ENCODE measurements at regions not wholly inside any gene's neighbourhood (a gene's known extent, or its start where the extent isn't known, plus 50 kb on each side); places are given as distances from the start of the nearest gene placed in this dataset.

DNA sequence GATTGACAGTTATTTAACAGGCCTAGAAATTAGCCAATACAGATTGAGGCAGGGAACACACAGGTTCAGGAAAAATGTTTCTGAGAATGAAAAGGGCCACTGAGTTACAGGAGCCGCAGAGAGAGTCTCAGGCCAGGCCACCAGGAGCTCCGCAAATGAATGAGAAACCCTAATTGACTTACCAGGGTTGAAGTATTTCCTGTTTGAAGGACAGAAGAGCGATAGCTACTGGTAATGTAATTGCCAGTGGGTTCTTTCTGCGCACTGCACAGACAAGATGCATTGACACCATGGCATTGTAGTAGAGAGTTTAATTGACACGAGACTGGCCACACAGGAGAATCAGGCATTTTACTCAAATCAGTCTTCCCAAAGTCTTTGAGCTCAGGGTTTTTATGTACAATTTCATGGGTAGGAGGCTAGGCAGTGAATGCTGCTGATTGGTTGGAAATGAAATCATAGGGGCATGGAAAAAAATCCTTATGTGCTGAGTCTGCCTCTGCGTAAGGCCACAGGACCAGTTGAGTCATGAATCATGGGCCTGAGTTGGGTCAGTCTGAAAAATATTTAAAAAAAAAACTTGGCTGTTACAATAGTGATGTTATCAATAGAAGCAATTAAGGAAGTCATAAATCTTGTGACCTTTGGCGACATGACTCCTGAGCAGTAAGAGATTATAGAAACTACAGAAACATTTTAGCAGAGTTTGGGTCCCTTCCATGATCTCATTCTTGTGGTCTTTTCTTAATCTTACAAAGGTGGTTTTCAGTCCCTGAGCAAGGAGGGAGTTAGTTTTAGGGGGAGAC lies 203.8 kb downstream of the CASP12 start:
- H3K36me3 Mint-ChIP-seq (ENCODE audit: low read depth), result no peaks in the 10 kb centered on the region
- no peak for DNase-seq (ENCODE audit: low read depth, low spot score)
- no peak overlapping the region for H3K27ac Mint-ChIP-seq (ENCODE audit: unreplicated experiment)
- H3K4me1 Mint-ChIP-seq, result peaks cover 8% of the 10 kb centered on the region
- H3K9me3 Mint-ChIP-seq, result peaks cover 3% of the 10 kb centered on the region
- H3K4me3 Mint-ChIP-seq, result no peak overlapping the region
- no peaks in the 10 kb centered on the region for H3K27me3 Mint-ChIP-seq (ENCODE audit: low read depth)
- TF ChIP-seq CTCF (conservative IDR thresholded peaks at IDR 0.05), result no peak

- peaks cover 3% of the 10 kb centered on the region for H3K9me3 Mint-ChIP-seq
- peaks cover 8% of the 10 kb centered on the region for H3K4me1 Mint-ChIP-seq
- no peaks in the 10 kb centered on the region for H3K27me3 Mint-ChIP-seq (ENCODE audit: low read depth)
- no peak for TF ChIP-seq CTCF (conservative IDR thresholded peaks at IDR 0.05)
- H3K27ac Mint-ChIP-seq (ENCODE audit: unreplicated experiment), result no peak overlapping the region
- H3K36me3 Mint-ChIP-seq (ENCODE audit: low read depth), result no peaks in the 10 kb centered on the region
- DNase-seq (ENCODE audit: low read depth, low spot score), result no peak
- H3K4me3 Mint-ChIP-seq, result no peak overlapping the region
These were observed 205.5 kb downstream of the CASP12 start for GRCh38 chr11:104692751-104693150.

DNA sequence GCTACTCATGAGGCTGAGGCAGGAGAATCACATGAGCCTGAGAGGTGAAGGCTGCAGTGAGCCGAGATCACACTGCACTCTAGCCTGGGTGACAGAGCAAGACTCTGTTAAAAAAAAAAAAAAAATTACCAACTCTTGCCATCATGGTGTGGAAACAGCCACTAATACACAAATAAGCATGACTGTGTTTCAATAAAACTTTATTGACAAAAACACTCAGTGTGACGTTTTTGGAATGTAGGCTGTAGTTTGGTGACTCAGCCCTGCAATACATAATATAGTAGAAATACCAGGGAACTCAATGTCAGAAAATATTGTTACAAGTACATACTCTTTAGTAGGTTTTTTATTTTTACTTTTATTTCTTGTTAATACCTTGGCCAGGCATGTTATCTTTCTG lies 207.1 kb downstream of the CASP12 start:
- no peak for DNase-seq (ENCODE audit: low read depth, low spot score)
- Mint-ChIP-seq H3K36me3 (ENCODE audit: low read depth) (no peaks in the 10 kb centered on the region), H3K9me3 (peaks cover 3% of the 10 kb centered on the region), H3K4me1 (peaks cover 8% of the 10 kb centered on the region), H3K4me3 (no peak overlapping the region), H3K27ac (ENCODE audit: unreplicated experiment) (no peak overlapping the region), H3K27me3 (ENCODE audit: low read depth) (no peaks in the 10 kb centered on the region)
- TF ChIP-seq CTCF (conservative IDR thresholded peaks at IDR 0.05), result no peak

- Mint-ChIP-seq H3K27ac (ENCODE audit: unreplicated experiment) (no peak overlapping the region), H3K36me3 (ENCODE audit: low read depth) (no peaks in the 10 kb centered on the region), H3K4me1 (peaks cover 8% of the 10 kb centered on the region), H3K27me3 (ENCODE audit: low read depth) (no peaks in the 10 kb centered on the region), H3K4me3 (no peak overlapping the region), H3K9me3 (peaks cover 3% of the 10 kb centered on the region)
- DNase-seq (ENCODE audit: low read depth, low spot score), result no peak
- TF ChIP-seq CTCF (conservative IDR thresholded peaks at IDR 0.05), result no peak
These were observed 208.0 kb downstream of the CASP12 start for GRCh38 chr11:104690241-104690640.

DNA sequence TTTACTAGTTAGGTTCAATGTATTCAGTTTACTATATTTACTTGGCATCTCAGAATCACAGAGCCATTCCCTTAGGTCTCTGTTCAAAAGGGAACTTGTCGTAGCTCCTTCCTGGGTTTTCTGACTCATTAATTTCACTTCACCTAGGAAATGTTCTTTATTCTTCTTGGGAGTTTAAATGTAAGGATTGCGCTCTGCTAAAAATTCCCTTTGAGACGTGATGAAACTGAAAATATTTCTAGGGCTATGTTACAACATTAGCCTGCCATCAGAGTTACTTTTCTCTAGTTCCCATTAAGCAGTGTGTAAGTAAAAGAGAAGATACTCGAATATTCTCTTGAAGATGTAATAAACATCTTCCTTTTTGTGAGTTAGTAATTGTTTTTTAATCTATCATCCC lies 209.5 kb downstream of the CASP12 start:
- Mint-ChIP-seq H3K4me1 (no peaks in the 10 kb centered on the region), H3K36me3 (ENCODE audit: low read depth) (no peaks in the 10 kb centered on the region), H3K9me3 (peaks cover 3% of the 10 kb centered on the region), H3K4me3 (no peak overlapping the region), H3K27me3 (ENCODE audit: low read depth) (no peaks in the 10 kb centered on the region), H3K27ac (ENCODE audit: unreplicated experiment) (no peak overlapping the region)
- no peak for TF ChIP-seq CTCF (conservative IDR thresholded peaks at IDR 0.05)
- DNase-seq (ENCODE audit: low read depth, low spot score), result no peak
